H7 (cell line): ENCODE measurements at regions not wholly inside any gene's neighbourhood (a gene's known extent, or its start where the extent isn't known, plus 50 kb on each side); places are given as distances from the start of the nearest gene placed in this dataset.

Experiments
- DNase-seq: peaks from one replicate; pipeline ENCODE4 v3.0.0; 2012
- H3K27me3 ChIP-seq: 2 replicates; pipeline ENCODE4 v1.6.0; 2011; ENCODE audit warnings: mild to moderate bottlenecking, low read length; ENCODE audit not compliant: control insufficient read depth, insufficient read depth
- H3K36me3 ChIP-seq: replicated peaks from 2 replicates; pipeline ENCODE4 v1.5.1; 2011; ENCODE audit warnings: low read length; ENCODE audit not compliant: control insufficient read depth, insufficient read depth
- H3K4me3 ChIP-seq: 2 replicates; pipeline ENCODE4 v1.5.1; 2011; ENCODE audit warnings: low read depth, mild to moderate bottlenecking, control low read depth, low read length, moderate library complexity; ENCODE audit not compliant: insufficient read depth

- H3K36me3 ChIP-seq = no peaks in the 10 kb centered on the region
- no peak for DNase-seq
- H3K4me3 ChIP-seq = no peak overlapping the region
- H3K27me3 ChIP-seq = no peaks in the 10 kb centered on the region
These were observed 160.2 kb upstream of the SPIN4 start for GRCh38 chrX:63511361-63511760.

- Histone ChIP-seq H3K36me3 (no peaks in the 10 kb centered on the region), H3K4me3 (no peak overlapping the region), H3K27me3 (no peaks in the 10 kb centered on the region)
- DNase-seq = no peak
These were observed 157.5 kb upstream of the SPIN4 start for GRCh38 chrX:63508668-63509067.

DNA sequence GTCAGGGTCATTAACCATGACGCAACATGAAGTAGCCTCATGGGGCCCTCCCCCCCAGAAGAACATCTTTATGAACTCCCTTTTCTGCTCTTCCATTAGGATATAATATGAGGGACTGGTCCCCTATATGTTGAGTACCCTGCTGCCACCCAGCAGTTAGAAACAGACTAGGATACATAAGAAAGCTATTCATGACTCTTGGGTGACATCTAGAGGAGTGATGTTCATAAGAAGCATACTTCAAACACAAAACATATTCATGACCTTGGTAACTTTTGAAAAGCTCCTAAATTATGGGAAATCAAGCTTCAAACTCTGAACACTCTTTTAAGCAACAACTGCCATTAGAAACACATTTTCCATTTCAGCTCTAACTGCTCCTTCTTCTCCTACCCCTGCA, 155.2 kb upstream of the SPIN4 start:
- no peaks in the 10 kb centered on the region for H3K36me3 ChIP-seq
- no peak for DNase-seq
- H3K4me3 ChIP-seq = no peak overlapping the region
- no peaks in the 10 kb centered on the region for H3K27me3 ChIP-seq

DNA sequence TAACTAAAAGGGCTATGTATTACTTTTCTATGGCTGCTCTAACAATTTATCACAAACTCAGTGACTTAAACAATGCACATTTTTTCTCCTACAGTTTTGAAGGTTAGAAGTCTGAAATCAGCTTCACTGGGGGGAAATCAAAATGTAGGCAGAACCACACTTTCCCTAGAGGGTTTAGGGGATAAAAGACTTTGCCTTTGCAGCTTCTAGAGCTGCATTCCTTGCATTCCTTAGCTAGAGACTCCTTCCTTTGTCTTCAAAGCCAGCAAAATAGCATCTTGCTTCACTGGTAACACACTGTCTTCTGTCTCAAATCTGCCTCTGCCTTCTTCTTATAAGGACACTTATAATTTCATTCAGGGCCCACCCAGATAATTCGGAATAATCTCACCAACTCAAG, 152.4 kb upstream of the SPIN4 start:
- DNase-seq = peak; percentile 10
- H3K4me3 ChIP-seq = no peak overlapping the region
- no peaks in the 10 kb centered on the region for H3K36me3 ChIP-seq
- H3K27me3 ChIP-seq = no peaks in the 10 kb centered on the region

DNA sequence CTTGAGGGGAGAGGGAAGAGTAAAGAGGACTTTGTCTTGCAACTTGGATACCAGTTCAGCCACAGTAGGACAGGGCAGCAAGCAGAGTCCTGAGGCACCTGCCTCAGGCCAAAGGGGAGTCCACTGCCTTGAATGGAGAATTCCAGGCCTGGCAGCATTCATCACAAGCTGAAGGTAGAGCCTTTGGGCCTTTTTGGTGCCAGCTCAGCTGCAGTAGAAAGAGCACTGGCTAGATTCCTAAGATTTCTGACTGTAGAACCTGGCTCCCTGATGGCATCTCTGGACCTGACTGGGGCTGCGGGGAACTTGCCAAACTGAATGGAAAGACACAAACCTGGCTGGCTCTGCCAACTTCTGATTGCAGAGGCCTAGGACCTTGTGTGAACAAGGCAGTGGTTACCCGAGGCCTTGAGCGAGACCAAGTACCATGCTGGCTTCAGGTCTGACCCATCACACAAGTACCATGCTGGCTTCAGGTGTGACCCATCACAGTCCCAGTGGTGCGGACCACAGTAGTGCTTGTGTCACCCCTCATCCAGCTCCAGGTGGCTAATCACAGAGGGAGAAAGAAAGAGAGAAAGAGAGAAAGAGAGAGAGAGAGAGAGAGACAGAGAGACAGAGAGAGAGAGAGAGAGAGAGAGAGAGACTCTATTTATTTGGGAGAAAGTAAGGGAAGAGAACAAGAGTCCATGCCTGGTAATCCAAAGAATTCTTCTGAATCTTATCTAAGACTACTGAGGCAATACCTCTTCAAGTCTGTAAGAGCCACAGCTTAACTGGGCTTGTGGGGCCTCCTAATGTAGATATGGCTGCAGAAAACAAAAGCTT, 137.6 kb upstream of the SPIN4 start:
- H3K27me3 ChIP-seq = no peaks in the 10 kb centered on the region
- H3K36me3 ChIP-seq = no peaks in the 10 kb centered on the region
- no peak for DNase-seq
- no peak overlapping the region for H3K4me3 ChIP-seq

DNA sequence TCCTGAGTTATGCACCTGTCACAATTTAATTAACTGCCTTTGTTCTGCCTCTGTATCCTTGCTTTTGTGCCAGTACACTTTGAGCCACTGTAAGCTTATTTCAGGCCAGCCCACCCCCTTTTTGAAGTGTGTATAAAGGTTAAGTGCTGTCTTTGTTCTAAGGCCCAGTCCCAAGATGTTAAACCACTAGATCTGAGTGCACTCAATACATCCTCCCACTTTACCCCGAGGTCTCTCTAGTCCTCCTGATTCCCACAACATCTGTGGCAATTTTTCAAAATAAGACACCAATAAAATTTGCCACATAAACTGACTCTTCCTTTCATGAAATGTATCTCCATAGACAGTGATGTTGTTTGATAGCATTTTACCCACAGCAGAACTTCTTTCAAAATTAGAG, 124.1 kb upstream of the SPIN4 start:
- no peak overlapping the region for H3K4me3 ChIP-seq
- no peaks in the 10 kb centered on the region for H3K36me3 ChIP-seq
- H3K27me3 ChIP-seq = no peaks in the 10 kb centered on the region
- DNase-seq = no peak

DNA sequence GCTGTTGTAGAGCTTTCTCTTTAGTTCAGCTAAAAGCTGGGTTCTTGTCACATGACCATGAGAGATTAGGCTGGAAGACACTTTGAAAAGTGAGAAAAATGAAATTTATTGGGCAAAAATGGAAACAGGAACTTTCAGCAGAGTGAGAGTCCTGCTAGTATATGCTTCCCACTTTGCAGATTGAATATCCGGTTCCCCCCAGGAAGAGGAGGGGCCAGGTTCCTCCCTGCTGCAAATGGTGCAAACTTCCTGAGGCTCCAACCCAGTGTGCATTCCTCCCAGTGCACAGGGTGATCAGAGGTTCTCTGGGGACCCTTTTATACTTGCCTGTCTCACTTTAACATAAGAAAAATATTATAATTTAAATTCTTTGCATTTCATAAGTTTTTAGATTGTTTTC, 119.9 kb upstream of the SPIN4 start:
- Histone ChIP-seq H3K36me3 (no peaks in the 10 kb centered on the region), H3K4me3 (no peak overlapping the region), H3K27me3 (no peaks in the 10 kb centered on the region)
- DNase-seq = no peak

- DNase-seq = peak; percentile 2
- no peaks in the 10 kb centered on the region for H3K27me3 ChIP-seq
- H3K36me3 ChIP-seq = no peaks in the 10 kb centered on the region
- H3K4me3 ChIP-seq = no peak overlapping the region
These were observed 119.4 kb upstream of the SPIN4 start for GRCh38 chrX:63470506-63470905.

DNA sequence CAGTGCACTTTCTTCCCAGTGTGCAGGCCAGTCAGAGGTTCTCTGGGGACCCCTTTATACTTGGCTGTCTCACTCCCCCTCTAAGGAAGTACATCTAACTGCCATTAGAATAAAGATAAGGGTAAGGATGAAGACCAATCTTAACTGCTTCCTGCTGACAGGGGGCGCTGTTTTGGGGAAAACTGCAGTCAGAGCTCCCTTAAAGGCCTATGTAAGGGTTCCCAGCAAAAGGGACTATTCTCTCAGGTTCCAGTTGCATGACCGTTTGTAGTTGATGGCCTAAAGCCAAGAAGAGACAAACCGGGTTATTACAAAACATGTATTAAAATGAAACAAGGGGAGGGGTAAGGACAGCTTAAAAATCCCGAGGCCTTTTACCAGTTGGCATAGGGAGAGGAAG, 115.6 kb upstream of the SPIN4 start:
- peak; percentile 2 for DNase-seq
- Histone ChIP-seq H3K4me3 (no peak overlapping the region), H3K27me3 (no peaks in the 10 kb centered on the region; the same call in 1 of the 2 replicates), H3K36me3 (no peaks in the 10 kb centered on the region)

GRCh38 chrX:63458981-63459380, 107.8 kb upstream of the SPIN4 start:
- no peak for DNase-seq
- Histone ChIP-seq H3K4me3 (no peak overlapping the region), H3K27me3 (no peaks in the 10 kb centered on the region; the same call in 1 of the 2 replicates), H3K36me3 (no peaks in the 10 kb centered on the region)

DNA sequence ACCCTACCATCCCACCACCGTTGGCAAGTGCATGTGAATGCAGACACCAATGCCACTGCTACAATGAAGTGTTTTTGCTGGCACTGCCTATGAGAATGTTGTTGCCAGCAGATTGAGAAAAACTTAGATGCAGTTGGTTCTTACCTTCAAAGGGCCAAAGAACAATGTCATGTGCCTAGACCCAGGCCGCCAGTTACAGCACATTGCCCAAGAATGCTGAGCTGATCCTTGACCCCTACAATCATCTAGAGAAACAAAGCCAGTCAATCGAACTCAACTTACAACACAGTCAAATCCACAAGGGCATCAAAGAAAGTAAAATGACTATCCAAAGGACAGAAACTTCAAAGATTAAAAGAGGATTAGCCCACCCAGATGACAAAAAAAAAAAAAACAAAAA, 102.4 kb upstream of the SPIN4 start:
- no peak for DNase-seq
- H3K4me3 ChIP-seq = no peak overlapping the region
- no peaks in the 10 kb centered on the region; the same call in 1 of the 2 replicates for H3K36me3 ChIP-seq
- no peaks in the 10 kb centered on the region for H3K27me3 ChIP-seq

DNA sequence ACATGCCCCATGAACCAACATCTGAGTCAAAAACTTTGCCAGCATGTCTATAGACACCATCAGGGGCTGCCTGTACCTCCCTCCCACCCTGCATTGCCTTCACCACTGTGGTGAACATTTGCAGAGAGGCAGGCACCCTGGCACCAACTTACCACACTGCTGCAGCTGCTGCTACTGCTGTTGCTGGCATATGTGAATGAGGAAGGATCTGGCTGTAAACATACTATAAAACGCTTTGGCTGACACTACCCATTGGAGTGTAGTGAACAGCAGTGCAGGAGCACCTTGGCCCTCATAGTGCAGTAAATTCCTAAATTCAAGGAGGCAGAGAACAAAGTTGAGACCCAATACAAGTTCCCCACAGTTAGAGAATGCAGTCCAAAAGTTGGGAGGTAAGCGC, 90.6 kb upstream of the SPIN4 start:
- no peak for DNase-seq
- Histone ChIP-seq H3K27me3 (no peaks in the 10 kb centered on the region), H3K36me3 (no peaks in the 10 kb centered on the region), H3K4me3 (no peak overlapping the region)

DNA sequence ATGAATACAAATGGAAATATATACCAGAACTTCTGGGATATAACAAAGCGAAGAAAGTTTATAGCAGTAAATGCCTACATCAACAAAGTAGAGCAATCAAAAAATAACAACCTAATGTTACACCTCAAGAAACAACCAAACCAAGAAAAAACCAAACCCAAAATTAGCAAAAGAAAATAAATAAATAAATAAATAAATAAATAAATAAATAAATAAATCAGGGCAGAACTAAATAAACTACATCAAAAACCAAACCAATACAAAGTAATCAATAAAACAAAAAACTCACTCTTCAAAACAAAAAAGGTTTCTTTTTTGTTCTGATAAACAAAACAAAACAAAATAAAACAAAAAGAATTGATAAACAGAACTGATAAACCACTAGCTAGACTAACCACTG, 88.4 kb upstream of the SPIN4 start:
- no peaks in the 10 kb centered on the region for H3K36me3 ChIP-seq
- DNase-seq = no peak
- no peak overlapping the region for H3K4me3 ChIP-seq
- no peaks in the 10 kb centered on the region for H3K27me3 ChIP-seq

- DNase-seq = no peak
- H3K4me3 ChIP-seq = no peak overlapping the region
- H3K27me3 ChIP-seq = no peaks in the 10 kb centered on the region
- no peaks in the 10 kb centered on the region for H3K36me3 ChIP-seq
These were observed 85.7 kb upstream of the SPIN4 start for GRCh38 chrX:63436865-63437264.

DNA sequence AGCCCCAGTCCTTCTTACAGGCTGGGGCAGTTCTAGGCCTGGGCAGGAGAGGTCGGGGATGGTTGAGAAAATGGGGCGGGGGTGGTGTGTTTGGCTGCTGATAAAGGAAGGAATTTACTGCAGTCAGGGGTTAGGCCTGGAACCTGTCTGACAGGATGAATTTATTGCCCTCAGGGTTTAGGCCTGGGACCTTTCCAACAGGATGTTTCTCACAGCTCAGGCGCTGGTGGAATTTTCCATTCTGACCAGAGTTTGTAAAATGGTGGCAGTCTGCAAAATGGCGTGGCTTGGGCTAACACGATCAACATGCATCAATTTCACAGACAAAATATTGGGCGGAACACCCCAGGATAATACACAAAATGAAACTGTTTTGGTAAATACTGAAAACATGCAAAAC, 83.5 kb upstream of the SPIN4 start:
- H3K36me3 ChIP-seq = no peaks in the 10 kb centered on the region
- H3K4me3 ChIP-seq = no peak overlapping the region
- DNase-seq = no peak
- H3K27me3 ChIP-seq = no peaks in the 10 kb centered on the region

GRCh38 chrX:63434206-63434605, 83.1 kb upstream of the SPIN4 start:
- no peak for DNase-seq
- Histone ChIP-seq H3K36me3 (no peaks in the 10 kb centered on the region), H3K27me3 (no peaks in the 10 kb centered on the region), H3K4me3 (no peak overlapping the region)
